ENCODE measurements at regions not wholly inside any gene's neighbourhood (a gene's known extent, or its start where the extent isn't known, plus 50 kb on each side); places are given as distances from the start of the nearest gene placed in this dataset.
A peak's percentile ranks its signal among the peaks of the same experiment; 100 is the strongest.
"Not testable (repeated sequence)": the region's sequence is repeated elsewhere in the genome, so short reads cannot be mapped to it uniquely, and the experiment has no call there.

GRCh38 chr1:70554341-70554740 lies 143.3 kb downstream of the CTH start:
- DNase-seq, result no peak

GRCh38 chr1:70556541-70556940 lies 145.5 kb downstream of the CTH start:
- no peak for DNase-seq

- peak in 1 of 56 donors; percentile 0 for DNase-seq
Observed at GRCh38 chr1:70567167-70567566, 156.1 kb downstream of the CTH start.

GRCh38 chr1:70571191-70571590 lies 160.1 kb downstream of the CTH start:
- DNase-seq, result no peak

GRCh38 chr1:70573317-70573843 lies 162.3 kb downstream of the CTH start:
- no peak for DNase-seq

- no peak for DNase-seq
Observed at GRCh38 chr1:70581661-70582060, 170.6 kb downstream of the CTH start.

GRCh38 chr1:70583522-70583921 lies 172.5 kb downstream of the CTH start:
- DNase-seq, result no peak

GRCh38 chr1:70586046-70586445 lies 175.0 kb downstream of the CTH start:
- no peak for DNase-seq

- no peak for DNase-seq
Observed at GRCh38 chr1:70587872-70588366, 176.9 kb downstream of the CTH start.

- DNase-seq, result not testable (repeated sequence)
Observed at GRCh38 chr1:70593551-70593950, 182.5 kb downstream of the CTH start.

- no peak for DNase-seq
Observed at GRCh38 chr1:70608815-70609214, 197.7 kb downstream of the CTH start.

GRCh38 chr1:70610164-70610563 lies 199.1 kb downstream of the CTH start:
- not testable (repeated sequence) for DNase-seq

- DNase-seq, result no peak
Observed at GRCh38 chr1:70616946-70617345, 205.9 kb downstream of the CTH start.

- DNase-seq, result no peak
Observed at GRCh38 chr1:70617728-70618127, 206.7 kb downstream of the CTH start.

GRCh38 chr1:70627910-70628309 lies 216.8 kb downstream of the CTH start:
- DNase-seq, result no peak

GRCh38 chr1:70628973-70629372 lies 217.9 kb downstream of the CTH start:
- DNase-seq, result no peak

GRCh38 chr1:70633004-70633403 lies 221.9 kb downstream of the CTH start:
- DNase-seq, result no peak

GRCh38 chr1:70635868-70636267 lies 224.8 kb downstream of the CTH start:
- no peak for DNase-seq

GRCh38 chr1:70641868-70642267 lies 230.8 kb downstream of the CTH start:
- no peak for DNase-seq

- DNase-seq, result no peak
Observed at GRCh38 chr1:70656361-70656760, 245.3 kb downstream of the CTH start.

- DNase-seq, result no peak
Observed at GRCh38 chr1:70659891-70660290, 248.8 kb downstream of the CTH start.

- no peak for DNase-seq
Observed at GRCh38 chr1:70666381-70667140, 255.5 kb downstream of the CTH start.

- no peak for DNase-seq
Observed at GRCh38 chr1:70667494-70668170, 256.6 kb downstream of the CTH start.
